ENCODE measurements at regions not wholly inside any gene's neighbourhood (a gene's known extent, or its start where the extent isn't known, plus 50 kb on each side); places are given as distances from the start of the nearest gene placed in this dataset.

- TF ChIP-seq, protein P1, sequence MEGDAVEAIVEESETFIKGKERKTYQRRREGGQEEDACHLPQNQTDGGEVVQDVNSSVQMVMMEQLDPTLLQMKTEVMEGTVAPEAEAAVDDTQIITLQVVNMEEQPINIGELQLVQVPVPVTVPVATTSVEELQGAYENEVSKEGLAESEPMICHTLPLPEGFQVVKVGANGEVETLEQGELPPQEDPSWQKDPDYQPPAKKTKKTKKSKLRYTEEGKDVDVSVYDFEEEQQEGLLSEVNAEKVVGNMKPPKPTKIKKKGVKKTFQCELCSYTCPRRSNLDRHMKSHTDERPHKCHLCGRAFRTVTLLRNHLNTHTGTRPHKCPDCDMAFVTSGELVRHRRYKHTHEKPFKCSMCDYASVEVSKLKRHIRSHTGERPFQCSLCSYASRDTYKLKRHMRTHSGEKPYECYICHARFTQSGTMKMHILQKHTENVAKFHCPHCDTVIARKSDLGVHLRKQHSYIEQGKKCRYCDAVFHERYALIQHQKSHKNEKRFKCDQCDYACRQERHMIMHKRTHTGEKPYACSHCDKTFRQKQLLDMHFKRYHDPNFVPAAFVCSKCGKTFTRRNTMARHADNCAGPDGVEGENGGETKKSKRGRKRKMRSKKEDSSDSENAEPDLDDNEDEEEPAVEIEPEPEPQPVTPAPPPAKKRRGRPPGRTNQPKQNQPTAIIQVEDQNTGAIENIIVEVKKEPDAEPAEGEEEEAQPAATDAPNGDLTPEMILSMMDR (optimal IDR thresholded peaks at IDR 0.05 in 1 of 3, IDR thresholded peaks at IDR 0.05 in 1 of 3, conservative IDR thresholded peaks at IDR 0.05 in 1 of 3; ENCODE audit: extremely low read depth in 1 of 3, insufficient read depth in 2 of 3, low read length in 3 of 3): no peak
- TF ChIP-seq EZH2 (IDR thresholded peaks at IDR 0.05; ENCODE audit: low read length): no peak
These were observed 632.9 kb upstream of the C16orf82 start for GRCh38 chr16:26433807-26434206.
